Heart left ventricle (tissue), 16 donors: ENCODE measurements at regions not wholly inside any gene's neighbourhood (a gene's known extent, or its start where the extent isn't known, plus 50 kb on each side); places are given as distances from the start of the nearest gene placed in this dataset.
"Not testable (repeated sequence)": the region's sequence is repeated elsewhere in the genome, so short reads cannot be mapped to it uniquely, and the experiment has no call there.

Source experiments
- ATAC-seq, 4 donors: fragments of 200-7000 bp; cut with Tn5 transposase; one replicate each; pipeline ENCODE4 v1.9.1; 2020 to 2022; ENCODE audit warnings: moderate library complexity in 4 of 4, mild to moderate bottlenecking in 3 of 4, moderate number of reproducible peaks in 1 of 4
- DNase-seq, 5 donors: peaks; one replicate each; pipeline ENCODE4 v3.0.0-alpha.2; 2020
- H3K27ac ChIP-seq, 12 donors: fragments of 200-600 bp; sonication (generic) in 4 of 12; one replicate each; pipeline versions ENCODE4 v1.5.0 to v1.8.0; 2016 to 2022; ENCODE audit warnings: mild to moderate bottlenecking in 2 of 12
- H3K27me3 ChIP-seq, 9 donors: fragments of 200-600 bp; sonication (generic) in 2 of 9; one replicate each; pipeline versions ENCODE4 v1.5.1 to v1.8.0; 2016 to 2022; ENCODE audit warnings: mild to moderate bottlenecking in 3 of 9
- H3K36me3 ChIP-seq, 9 donors: fragments of 200-600 bp; sonication (generic) in 2 of 9; one replicate each; pipeline versions ENCODE4 v1.5.0 to v1.8.0; 2018 to 2022; ENCODE audit warnings: mild to moderate bottlenecking in 2 of 9
- H3K4me1 ChIP-seq, 12 donors: fragments of 200-600 bp; sonication (generic) in 4 of 12; one replicate each; pipeline versions ENCODE4 v1.5.0 to v1.8.0; 2016 to 2022; ENCODE audit warnings: mild to moderate bottlenecking in 3 of 12
- H3K4me3 ChIP-seq, 12 donors: fragments of 200-600 bp; sonication (generic) in 4 of 12; one replicate each; pipeline versions ENCODE4 v1.5.0 to v1.8.0; 2017 to 2022; ENCODE audit warnings: mild to moderate bottlenecking in 9 of 12, moderate library complexity in 4 of 12
- H3K9me3 ChIP-seq, 12 donors: fragments of 200-600 bp; sonication (generic) in 4 of 12; one replicate each; pipeline versions ENCODE4 v1.5.0 to v1.8.0; 2016 to 2022; ENCODE audit warnings: mild to moderate bottlenecking in 1 of 12
- POLR2A ChIP-seq, 2 donors: fragments of 450-650 bp; IDR thresholded peaks; one replicate each; pipeline ENCODE4 v1.6.1; 2017; ENCODE audit warnings: antibody characterized with exemption in 2 of 2, mild to moderate bottlenecking in 2 of 2, moderate library complexity in 2 of 2
- WGBS, 4 donors: extraction: QIAGEN DNeasy Blood & Tissue Kit in 2 of 4; methylation state at CpG; one replicate each; pipeline versions ENCODE4 v1.1.5 to v1.1.7; 2013 to 2018; 5-methylcytosine and 5-hydroxymethylcytosine counted together
- intact Hi-C, 10 donors: fragments of 100-400 bp; cut with DNase I; formaldehyde crosslinking; loops; one replicate each; pipeline versions ENCODE4 v1.11.1 to v1.14.2; 2022
- TF ChIP-seq, protein P1 (sequence below), 12 donors: fragments of 200-600 bp; sonication (generic) in 4 of 12; IDR thresholded peaks; one replicate each; pipeline versions ENCODE4 v1.5.0 to v1.8.0; 2018 to 2022; ENCODE audit warnings: antibody characterized with exemption in 12 of 12, mild to moderate bottlenecking in 5 of 12
- donor health status: ischemic (EF 13 %, LVEDD 7.1; RV severe dilation, severe dysfunction).
- donor health status: healthy with polysubstance abuse.
- donor health status: DM: no; HTN: yes; CAD: no.
- donor health status: DM: no; HTN: no; CAD: no.
- donor health status: ischemic (EF 25% LVEDD 6.9; RV normal size, moderate dysfunction).
- donor health status: ischemic (EF 25% LVEDD 5.7; RV mildly dilated, moderate dysfunction).
- donor health status: healthy.
- donor health status: DM: yes; HTN: yes; CAD: no.
- donor health status: ischemic (EF 35%, LVEDD 5.7; RV mildly dilated, moderate dysfunction).
- donor health status: nonischemic (EF 11% LVEDD 7.7; RV severe dilation, severe dysfunction).
- donor health status: DM: yes; HTN: yes; CAD: no.
- donor health status: PGD.
- donor health status: ischemic (EF 29% LVEDD 5.4; RV normal size, mild dysfunction).
- donor health status: nonischemic (EF 23%, LVEDD 6.1; RV moderate dilation, normal function).

- H3K27ac ChIP-seq = no peak overlapping the region
- no peaks in the 10 kb centered on the region for H3K36me3 ChIP-seq
- H3K4me1 ChIP-seq = no peaks in the 10 kb centered on the region
- TF ChIP-seq, protein P1, sequence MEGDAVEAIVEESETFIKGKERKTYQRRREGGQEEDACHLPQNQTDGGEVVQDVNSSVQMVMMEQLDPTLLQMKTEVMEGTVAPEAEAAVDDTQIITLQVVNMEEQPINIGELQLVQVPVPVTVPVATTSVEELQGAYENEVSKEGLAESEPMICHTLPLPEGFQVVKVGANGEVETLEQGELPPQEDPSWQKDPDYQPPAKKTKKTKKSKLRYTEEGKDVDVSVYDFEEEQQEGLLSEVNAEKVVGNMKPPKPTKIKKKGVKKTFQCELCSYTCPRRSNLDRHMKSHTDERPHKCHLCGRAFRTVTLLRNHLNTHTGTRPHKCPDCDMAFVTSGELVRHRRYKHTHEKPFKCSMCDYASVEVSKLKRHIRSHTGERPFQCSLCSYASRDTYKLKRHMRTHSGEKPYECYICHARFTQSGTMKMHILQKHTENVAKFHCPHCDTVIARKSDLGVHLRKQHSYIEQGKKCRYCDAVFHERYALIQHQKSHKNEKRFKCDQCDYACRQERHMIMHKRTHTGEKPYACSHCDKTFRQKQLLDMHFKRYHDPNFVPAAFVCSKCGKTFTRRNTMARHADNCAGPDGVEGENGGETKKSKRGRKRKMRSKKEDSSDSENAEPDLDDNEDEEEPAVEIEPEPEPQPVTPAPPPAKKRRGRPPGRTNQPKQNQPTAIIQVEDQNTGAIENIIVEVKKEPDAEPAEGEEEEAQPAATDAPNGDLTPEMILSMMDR (IDR thresholded peaks at IDR 0.05) = no peak
- TF ChIP-seq POLR2A (IDR thresholded peaks at IDR 0.05) = no peak
- intact Hi-C loops = no loop called here
- no peaks in the 10 kb centered on the region for H3K27me3 ChIP-seq
- DNase-seq (no peak), ATAC-seq (no peak)
- H3K4me3 ChIP-seq = no peak overlapping the region
- H3K9me3 ChIP-seq = peaks cover 0 to 11% (median 0%) of the 10 kb centered on the region in 12 donors
- WGBS, 4 donors = 37 to 41% (median 38%) methylated on average over 5 of the region's 5 CpGs
These were observed 123.0 kb downstream of the CD83 start for GRCh38 chr6:14240411-14241166.

DNA sequence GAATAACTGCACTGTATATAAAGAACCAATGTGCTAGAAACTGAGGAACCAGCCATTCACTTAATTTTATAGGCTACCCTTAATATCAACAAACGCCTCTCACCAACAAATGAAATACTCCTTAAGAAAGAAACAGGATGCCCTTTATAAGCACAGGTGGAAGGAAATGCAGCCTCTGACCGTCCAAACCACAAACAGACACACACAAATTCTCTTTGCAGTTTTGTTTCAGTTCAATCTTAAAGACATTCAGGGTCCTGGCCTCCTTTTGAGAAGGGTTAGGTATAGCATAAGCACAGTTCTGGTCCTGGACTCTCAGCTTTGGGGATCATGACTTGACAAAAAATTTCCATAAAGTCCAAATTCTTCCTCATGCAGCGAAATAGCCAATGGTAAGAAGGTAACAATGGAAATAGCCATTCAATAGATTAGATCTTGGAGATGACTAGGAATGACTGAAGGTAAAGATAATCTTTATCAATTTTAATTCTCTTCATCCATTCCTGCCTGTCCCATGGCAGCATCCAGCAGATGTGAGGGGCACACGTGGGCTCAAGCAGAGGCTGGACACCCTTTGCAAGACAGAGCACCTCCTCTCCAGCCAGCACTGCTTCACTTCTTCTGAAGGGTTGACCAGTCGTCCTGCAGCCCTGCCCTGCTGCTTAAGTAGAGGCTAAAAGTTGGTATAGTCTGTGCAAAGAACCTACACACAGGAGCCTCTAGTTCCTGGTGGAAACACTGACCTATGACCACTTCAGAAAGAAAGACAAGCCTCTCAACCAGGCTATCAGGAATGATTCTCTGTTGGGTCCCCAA, 123.9 kb downstream of the CD83 start:
- no peaks in the 10 kb centered on the region for H3K27me3 ChIP-seq
- WGBS, 4 donors = 75 to 84% (median 80%) methylated on average over 5 of the region's 5 CpGs
- no peaks in the 10 kb centered on the region for H3K4me1 ChIP-seq
- no peak overlapping the region for H3K27ac ChIP-seq
- peaks cover 0 to 11% (median 0%) of the 10 kb centered on the region in 12 donors for H3K9me3 ChIP-seq
- no peak overlapping the region for H3K4me3 ChIP-seq
- DNase-seq = no peak
- intact Hi-C loops = no loop called here
- no peak for ATAC-seq
- TF ChIP-seq POLR2A (IDR thresholded peaks at IDR 0.05) = no peak
- TF ChIP-seq, protein P1 (IDR thresholded peaks at IDR 0.05) = no peak
- no peaks in the 10 kb centered on the region for H3K36me3 ChIP-seq

- H3K27me3 ChIP-seq, H3K36me3 ChIP-seq, H3K4me1 ChIP-seq, H3K4me3 ChIP-seq, H3K27ac ChIP-seq, DNase-seq, ATAC-seq, intact Hi-C loops: not testable (repeated sequence)
- H3K9me3 ChIP-seq = peaks cover 0 to 11% (median 0%) of the 10 kb centered on the region in 12 donors
- WGBS, 4 donors = 93 to 98% (median 96%) methylated on average over 2 of the region's 2 CpGs
These were observed 125.3 kb downstream of the CD83 start for GRCh38 chr6:14242912-14243311.

- ATAC-seq (no peak), DNase-seq (no peak)
- no peaks in the 10 kb centered on the region for H3K4me1 ChIP-seq
- WGBS, 4 donors = 87 to 93% (median 88%) methylated on average over 5 of the region's 5 CpGs
- no peak overlapping the region for H3K27ac ChIP-seq
- intact Hi-C loops = no loop called here
- H3K4me3 ChIP-seq = no peak overlapping the region
- no peaks in the 10 kb centered on the region for H3K36me3 ChIP-seq
- H3K9me3 ChIP-seq = peaks cover 0 to 11% (median 0%) of the 10 kb centered on the region in 12 donors
- no peaks in the 10 kb centered on the region for H3K27me3 ChIP-seq
- TF ChIP-seq, protein P1 (IDR thresholded peaks at IDR 0.05) = no peak
- no peak for TF ChIP-seq POLR2A (IDR thresholded peaks at IDR 0.05)
These were observed 126.0 kb downstream of the CD83 start for GRCh38 chr6:14243597-14243996.
